Cardiac septum (tissue), 1 donor: ENCODE measurements at regions not wholly inside any gene's neighbourhood (a gene's known extent, or its start where the extent isn't known, plus 50 kb on each side); places are given as distances from the start of the nearest gene placed in this dataset.
"Not testable (repeated sequence)": the region's sequence is repeated elsewhere in the genome, so short reads cannot be mapped to it uniquely, and the experiment has no call there.

Experiments
- DNase-seq: peaks from one replicate; pipeline ENCODE4 v3.0.0-alpha.2; 2020; ENCODE audit warnings: low spot score
- intact Hi-C: fragments of 100-400 bp; cut with DNase I; formaldehyde crosslinking; loops from one replicate; pipeline ENCODE4 v1.14.0; 2022
- donor health status: DM: no; HTN: no; CAD: no.

GRCh38 chr2:53233759-53234547 is 533.7 kb upstream of the CHAC2 start:
- intact Hi-C loops = no loop called here
- DNase-seq = no peak

GRCh38 chr2:53231908-53232307 is 535.7 kb upstream of the CHAC2 start:
- no peak for DNase-seq
- intact Hi-C loops = no loop called here

GRCh38 chr2:53230691-53231090 is 536.9 kb upstream of the CHAC2 start:
- DNase-seq = no peak
- intact Hi-C loops = no loop called here

GRCh38 chr2:53227535-53227934 is 540.1 kb upstream of the CHAC2 start:
- DNase-seq = no peak
- intact Hi-C loops = no loop called here

- intact Hi-C loops = no loop called here
- no peak for DNase-seq
Measured at GRCh38 chr2:53220969-53221368, 546.6 kb upstream of the CHAC2 start.

- intact Hi-C loops = no loop called here
- DNase-seq = no peak
Measured at GRCh38 chr2:53217250-53217649, 550.4 kb upstream of the CHAC2 start.

- DNase-seq = no peak
- intact Hi-C loops = no loop called here
Measured at GRCh38 chr2:53216805-53217204, 550.8 kb upstream of the CHAC2 start.

- intact Hi-C loops = no loop called here
- no peak for DNase-seq
Measured at GRCh38 chr2:53212576-53212975, 555.0 kb upstream of the CHAC2 start.

GRCh38 chr2:53211201-53211774 is 556.3 kb upstream of the CHAC2 start:
- no peak for DNase-seq
- intact Hi-C loops = no loop called here

- intact Hi-C loops = no loop called here
- no peak for DNase-seq
Measured at GRCh38 chr2:53210538-53210937, 557.1 kb upstream of the CHAC2 start.

- intact Hi-C loops = no loop called here
- no peak for DNase-seq
Measured at GRCh38 chr2:53209679-53210458, 557.7 kb upstream of the CHAC2 start.

GRCh38 chr2:53208815-53209214 is 558.8 kb upstream of the CHAC2 start:
- intact Hi-C loops = no loop called here
- DNase-seq = no peak

- intact Hi-C loops, DNase-seq: not testable (repeated sequence)
Measured at GRCh38 chr2:53206226-53206625, 561.4 kb upstream of the CHAC2 start.

- intact Hi-C loops = no loop called here
- no peak for DNase-seq
Measured at GRCh38 chr2:53202063-53202462, 565.5 kb upstream of the CHAC2 start.

GRCh38 chr2:53200072-53200471 is 567.5 kb upstream of the CHAC2 start:
- DNase-seq = no peak
- intact Hi-C loops = no loop called here

- DNase-seq = no peak
- intact Hi-C loops = no loop called here
Measured at GRCh38 chr2:53188851-53189510, 578.6 kb upstream of the CHAC2 start.

- intact Hi-C loops = no loop called here
- no peak for DNase-seq
Measured at GRCh38 chr2:53183581-53183980, 584.0 kb upstream of the CHAC2 start.

GRCh38 chr2:53182601-53183000 is 585.0 kb upstream of the CHAC2 start:
- intact Hi-C loops = no loop called here
- DNase-seq = no peak

GRCh38 chr2:53181759-53182158 is 585.8 kb upstream of the CHAC2 start:
- intact Hi-C loops = no loop called here

GRCh38 chr2:53177327-53177726 is 590.3 kb upstream of the CHAC2 start:
- intact Hi-C loops = no loop called here
- DNase-seq = no peak

More at GRCh38 chr2:53181759-53182158, 585.8 kb upstream of the CHAC2 start:
- no peak for DNase-seq
